ENCODE measurements at regions not wholly inside any gene's neighbourhood (a gene's known extent, or its start where the extent isn't known, plus 50 kb on each side); places are given as distances from the start of the nearest gene placed in this dataset.

- H4K20me1 ChIP-seq (ENCODE audit: insufficient read depth) = no peaks in the 10 kb centered on the region
- H3K36me3 ChIP-seq (replicated peaks in 1 of 2; ENCODE audit: control insufficient read depth in 1 of 2, insufficient read depth in 2 of 2, low read length in 1 of 2) = no peaks in the 10 kb centered on the region
- no peak overlapping the region for H3K27ac ChIP-seq (ENCODE audit: low read depth in 2 of 2, low read length in 1 of 2)
Observed at GRCh38 chr4:13316354-13316753, 167.8 kb downstream of the RAB28 start.

GRCh38 chr4:13313856-13314255 is 170.3 kb downstream of the RAB28 start:
- Histone ChIP-seq H3K4me2 (no peak overlapping the region), H3K79me2 (ENCODE audit: insufficient read depth) (no peaks in the 10 kb centered on the region), H3K4me1 (ENCODE audit: control insufficient read depth in 1 of 2, insufficient read depth in 2 of 2, low read depth in 1 of 2, low read length in 1 of 2) (no peaks in the 10 kb centered on the region), H3K9me2 (no peaks in the 10 kb centered on the region), H2AFZ (ENCODE audit: low read depth) (no peak overlapping the region), H3K9ac (no peak overlapping the region), H4K20me1 (ENCODE audit: insufficient read depth) (no peaks in the 10 kb centered on the region), H3K9me3 (no peaks in the 10 kb centered on the region), H3F3A (replicated peaks; ENCODE audit: insufficient read depth) (no peaks in the 10 kb centered on the region), H3K4me3 (ENCODE audit: low read depth in 2 of 2, low read length in 1 of 2) (no peak overlapping the region), H3K27ac (ENCODE audit: low read depth in 2 of 2, low read length in 1 of 2) (peak overlapping the region in 1 of 2 experiments; percentile 44; a peak in 1 of 4 replicates), H3K27me3 (ENCODE audit: insufficient read depth) (no peaks in the 10 kb centered on the region), H3K36me3 (replicated peaks in 1 of 2; ENCODE audit: control insufficient read depth in 1 of 2, insufficient read depth in 2 of 2, low read length in 1 of 2) (no peaks in the 10 kb centered on the region)
- peak; percentile 27 for DNase-seq
- ChIA-PET POLR2A (no interaction called here), CTCF (no interaction called here)
- TF ChIP-seq GABPA (IDR thresholded peaks at IDR 0.05; ENCODE audit: low read depth) (no peak), RCOR1 (IDR thresholded peaks at IDR 0.05; ENCODE audit: low read length) (no peak), CHD2 (IDR thresholded peaks at IDR 0.05; ENCODE audit: low read length, partially characterized antibody) (no peak), POLR2AphosphoS5 (IDR thresholded peaks at IDR 0.05; ENCODE audit: low read depth, low read length) (no peak), JUND (IDR thresholded peaks at IDR 0.05) (no peak), GATA2 (CRISPR knock-in tag; IDR thresholded peaks at IDR 0.05) (0 out of 2 replicates have a peak, but pooled peaks have one; percentile 3), IRF3 (IDR thresholded peaks at IDR 0.05; ENCODE audit: low read depth, low read length) (no peak)

More at GRCh38 chr4:13316354-13316753, 167.8 kb downstream of the RAB28 start:
- POLR2A ChIA-PET = no interaction called here
- TF ChIP-seq IRF3 (IDR thresholded peaks at IDR 0.05; ENCODE audit: low read depth, low read length) (no peak), USF1 (IDR thresholded peaks at IDR 0.05; ENCODE audit: borderline replicate concordance, low read depth) (no peak), PBX3 (IDR thresholded peaks at IDR 0.05) (no peak), RXRA (IDR thresholded peaks at IDR 0.05; ENCODE audit: borderline replicate concordance, low read depth) (no peak), NRF1 (IDR thresholded peaks at IDR 0.05; ENCODE audit: low read depth, low read length) (no peak)
- Histone ChIP-seq H2AFZ (ENCODE audit: low read depth) (no peak overlapping the region), H3K79me2 (ENCODE audit: insufficient read depth) (no peaks in the 10 kb centered on the region), H3K9ac (no peak overlapping the region), H3K9me2 (no peaks in the 10 kb centered on the region), H3F3A (replicated peaks; ENCODE audit: insufficient read depth) (no peaks in the 10 kb centered on the region), H3K27me3 (ENCODE audit: insufficient read depth) (no peaks in the 10 kb centered on the region), H3K4me1 (ENCODE audit: control insufficient read depth in 1 of 2, insufficient read depth in 2 of 2, low read depth in 1 of 2, low read length in 1 of 2) (no peaks in the 10 kb centered on the region), H3K4me2 (no peak overlapping the region), H3K9me3 (no peaks in the 10 kb centered on the region), H3K4me3 (ENCODE audit: low read depth in 2 of 2, low read length in 1 of 2) (no peak overlapping the region)
- WGBS (ENCODE audit: low lambda C conversion rate) = 37% methylated on average over 3 of the region's 3 CpGs
- no peak for DNase-seq
- CTCF ChIA-PET = no interaction called here
